HG03565 (cell line): ENCODE measurements at regions not wholly inside any gene's neighbourhood (a gene's known extent, or its start where the extent isn't known, plus 50 kb on each side); places are given as distances from the start of the nearest gene placed in this dataset.
"Not testable (repeated sequence)": the region's sequence is repeated elsewhere in the genome, so short reads cannot be mapped to it uniquely, and the experiment has no call there.

Source experiments
- ATAC-seq: cut with Tn5 transposase; IDR thresholded peaks from one replicate; pipeline ENCODE4 v1.9.1; 2021; ENCODE audit warnings: mild to moderate bottlenecking, moderate library complexity; ENCODE audit not compliant: unreplicated experiment

- ATAC-seq, result not testable (repeated sequence)
Measured at GRCh38 chr1:143842058-143842457, 129.7 kb downstream of the FAM72C start.

- not testable (repeated sequence) for ATAC-seq
Measured at GRCh38 chr1:143839182-143839581, 132.6 kb downstream of the FAM72C start.

DNA sequence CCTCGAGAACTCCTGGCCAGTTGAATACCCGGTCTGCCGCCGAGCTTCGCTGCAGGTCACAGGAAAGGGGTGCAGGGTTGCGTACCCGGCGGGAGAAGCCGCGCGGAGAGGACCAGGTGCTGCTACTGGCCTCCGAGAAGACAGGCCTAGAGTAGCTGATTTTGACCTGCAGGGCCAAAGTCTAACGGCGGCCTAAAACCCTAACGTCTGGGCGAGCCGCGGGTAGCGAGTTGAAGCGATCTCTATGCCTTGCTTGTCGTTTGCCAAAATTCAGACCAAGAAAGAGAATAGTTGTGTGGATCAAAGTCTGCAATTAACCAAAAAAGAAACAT is 133.2 kb downstream of the FAM72C start:
- ATAC-seq, result not testable (repeated sequence)

- ATAC-seq, result not testable (repeated sequence)
Measured at GRCh38 chr1:143837924-143838597, 133.7 kb downstream of the FAM72C start.

DNA sequence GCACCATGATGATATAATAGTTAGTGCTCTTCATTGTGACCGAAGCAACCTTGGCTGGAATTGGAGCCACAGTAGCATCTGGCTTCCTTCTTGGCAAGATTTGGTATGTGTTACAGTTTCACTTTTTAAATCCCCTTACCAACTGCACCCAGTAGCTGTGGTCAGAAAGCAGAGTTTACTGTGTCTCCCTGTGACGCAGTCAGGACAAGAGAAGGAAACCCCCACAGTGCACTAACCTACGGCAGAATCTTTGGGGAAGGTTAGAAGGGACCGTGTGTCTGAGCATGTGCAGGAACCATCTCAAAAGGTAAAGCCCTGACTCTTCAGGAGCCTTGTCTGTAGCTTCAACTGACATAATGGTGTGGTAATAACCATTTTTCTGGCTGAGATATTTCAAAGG is 138.4 kb downstream of the FAM72C start:
- not testable (repeated sequence) for ATAC-seq

DNA sequence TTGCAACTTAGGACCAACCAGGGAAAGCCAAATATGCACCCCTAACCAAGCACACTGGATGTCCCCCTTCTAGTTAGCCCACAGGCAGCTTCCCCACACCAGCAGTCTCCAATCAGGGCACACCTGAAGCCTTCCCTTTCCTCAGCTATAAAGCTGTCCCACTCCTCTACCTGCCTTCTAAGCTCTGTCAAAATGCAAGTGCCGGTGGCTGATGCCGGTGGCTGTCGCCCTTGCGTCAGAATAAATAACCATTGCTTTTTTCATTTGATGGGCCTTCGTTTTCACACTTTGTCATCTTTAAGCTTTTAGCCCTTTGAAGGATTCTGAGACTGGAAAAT is 139.4 kb downstream of the FAM72C start:
- ATAC-seq, result not testable (repeated sequence)

DNA sequence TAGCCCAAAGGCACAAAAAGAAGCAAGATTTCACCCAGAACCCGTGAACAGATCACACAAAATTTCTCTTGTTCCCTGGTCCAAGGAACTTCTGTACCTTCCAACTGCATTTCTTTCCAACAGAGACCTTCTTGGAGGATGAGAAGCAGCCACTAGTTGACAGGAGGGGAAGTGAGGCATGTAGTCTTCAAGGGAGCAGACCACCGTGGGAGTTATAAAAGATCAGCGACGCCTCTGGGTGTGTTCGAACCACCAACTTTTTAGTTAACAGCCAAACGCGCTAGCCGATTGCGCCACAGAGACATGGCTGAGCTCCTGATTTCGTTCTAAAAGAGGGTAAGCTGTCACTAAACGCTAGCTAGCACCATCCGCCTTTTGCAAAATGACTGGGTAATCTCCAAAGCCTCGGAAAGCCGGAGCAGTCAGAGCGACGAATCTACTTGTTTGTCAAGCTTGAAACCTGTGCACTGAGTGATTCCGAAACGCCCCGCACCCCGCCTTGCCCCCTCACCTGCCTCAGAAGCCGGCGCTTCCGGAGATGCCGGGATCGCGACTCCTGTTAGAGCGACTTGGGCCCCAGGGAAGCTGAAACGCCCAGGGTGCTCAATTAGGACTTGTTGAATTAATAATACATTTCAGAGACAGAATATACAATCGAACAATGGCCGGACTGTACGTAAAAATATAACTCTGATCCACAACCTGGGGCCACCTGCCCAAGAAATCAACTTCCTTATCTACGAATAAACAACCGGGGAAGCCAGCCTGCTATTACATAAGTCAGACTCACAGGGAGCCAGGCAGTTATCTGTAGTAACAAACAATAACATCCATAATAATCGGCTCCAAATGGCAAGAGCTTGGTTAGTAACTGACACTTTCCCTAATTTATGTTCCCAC is 140.1 kb downstream of the FAM72C start:
- not testable (repeated sequence) for ATAC-seq

DNA sequence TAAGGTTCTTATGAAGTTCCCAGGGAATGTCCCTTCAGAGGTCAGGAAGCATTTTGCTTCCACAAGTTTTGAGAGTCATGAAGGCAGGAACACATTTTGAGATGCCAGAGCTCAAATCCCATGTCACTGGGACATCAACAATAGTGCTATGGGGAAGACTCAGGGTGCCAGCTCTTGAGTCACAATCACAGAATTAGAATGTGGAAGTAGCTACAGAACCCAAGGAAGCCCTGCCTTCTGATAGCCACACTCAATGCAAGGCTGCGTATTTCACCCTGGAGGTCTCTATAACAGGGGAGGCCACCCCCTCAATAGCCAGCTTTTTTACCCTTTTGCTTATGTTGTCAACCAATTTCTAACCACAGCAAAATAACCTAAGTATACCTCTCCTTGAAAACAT is 145.6 kb downstream of the FAM72C start:
- not testable (repeated sequence) for ATAC-seq

- ATAC-seq, result not testable (repeated sequence)
Measured at GRCh38 chr1:143824266-143824665, 147.5 kb downstream of the FAM72C start.

DNA sequence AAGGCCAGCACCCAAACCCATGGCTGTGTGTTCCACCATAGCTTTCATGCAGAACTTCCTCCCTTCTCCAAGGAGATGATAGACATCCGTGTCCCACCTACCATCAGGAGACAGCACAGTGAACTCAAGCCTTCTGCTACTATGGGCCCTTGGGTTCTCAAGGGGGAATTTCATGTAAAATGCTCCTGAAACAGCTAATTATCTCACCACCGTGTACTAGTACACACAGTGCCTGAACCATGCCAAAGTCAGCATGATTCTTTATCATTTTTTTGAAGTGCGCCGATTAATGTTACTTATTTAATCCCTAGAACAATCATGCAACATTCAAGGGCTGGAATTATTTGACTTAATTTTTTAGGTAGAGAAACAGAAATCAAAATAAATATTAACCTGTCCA is 151.7 kb downstream of the FAM72C start:
- ATAC-seq, result not testable (repeated sequence)

- not testable (repeated sequence) for ATAC-seq
Measured at GRCh38 chr1:143816369-143816768, 155.4 kb downstream of the FAM72C start.

DNA sequence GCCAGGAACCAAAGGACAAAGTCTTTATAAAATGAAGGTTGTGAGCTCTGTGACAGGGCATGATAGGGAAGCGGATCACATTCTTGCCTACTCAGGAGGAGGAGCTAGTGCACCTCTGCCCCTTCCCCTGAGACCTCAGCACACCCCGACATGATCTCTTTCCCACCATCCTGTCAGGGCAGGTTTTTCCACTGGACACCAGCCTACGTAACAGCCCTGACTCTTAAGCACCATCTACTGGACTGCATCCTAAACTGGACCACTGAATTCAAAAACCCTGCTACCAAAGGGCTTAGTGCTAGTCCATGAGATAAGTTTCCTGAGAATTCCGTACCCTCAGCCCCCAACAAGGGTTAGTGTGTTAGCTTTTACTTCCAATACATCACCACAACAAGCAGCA is 166.4 kb downstream of the FAM72C start:
- ATAC-seq, result not testable (repeated sequence)

DNA sequence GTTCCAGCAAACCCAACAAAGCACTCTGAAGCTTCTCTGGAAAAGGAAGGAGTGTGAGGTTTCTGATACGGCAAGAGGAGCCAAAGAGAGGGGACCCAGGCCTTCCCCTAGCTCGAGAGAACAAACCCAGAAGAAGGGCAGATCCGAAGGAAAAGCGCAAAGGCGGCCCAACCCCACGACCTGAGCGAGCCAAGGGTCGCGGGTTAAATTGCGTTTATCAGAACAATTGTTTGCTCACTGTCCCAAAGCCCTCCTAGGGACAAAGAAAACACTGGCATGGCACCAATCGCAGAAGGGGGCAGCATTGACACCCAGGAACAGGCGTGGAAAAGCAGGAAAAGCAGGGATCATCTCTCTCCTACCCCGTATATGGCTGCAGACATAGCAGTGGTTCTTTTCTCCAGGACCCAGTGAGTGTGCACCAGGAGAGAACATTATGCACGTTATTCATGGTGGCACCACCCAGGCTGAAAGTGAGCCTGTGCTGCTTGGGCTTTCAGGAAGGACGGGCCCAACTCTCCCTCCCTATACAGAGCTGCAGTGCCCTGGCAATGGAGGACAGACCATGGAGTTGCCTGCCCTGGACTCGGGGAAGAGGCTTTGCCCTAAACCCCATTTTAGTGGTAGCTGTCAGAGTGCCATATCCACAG is 167.0 kb downstream of the FAM72C start:
- not testable (repeated sequence) for ATAC-seq

DNA sequence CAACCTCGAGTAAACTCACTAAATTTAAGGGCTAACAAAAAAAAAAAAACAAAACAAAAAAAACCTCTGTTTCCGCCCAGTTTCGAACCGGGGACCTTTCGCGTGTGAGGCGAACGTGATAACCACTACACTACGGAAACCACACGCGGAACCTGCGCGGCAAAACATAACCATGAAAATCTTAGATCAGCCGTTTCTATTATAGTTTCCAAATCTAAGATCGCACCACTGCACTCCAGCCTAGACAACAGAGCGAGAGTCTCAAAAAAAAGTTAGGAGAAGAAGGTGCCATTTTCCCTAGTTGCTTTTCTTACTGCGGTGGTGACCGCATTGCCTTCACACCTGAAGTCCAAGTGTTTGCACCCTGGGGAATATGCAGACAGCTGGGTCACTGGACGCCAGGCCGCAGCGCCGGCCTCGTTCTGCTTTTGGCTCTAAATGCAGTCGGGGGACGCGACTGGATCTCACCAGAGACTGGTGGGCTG is 167.8 kb downstream of the FAM72C start:
- peak; percentile 57 for ATAC-seq

- ATAC-seq, result peak; percentile 33
Measured at GRCh38 chr1:143803095-143803494, 168.7 kb downstream of the FAM72C start.

- peak; percentile 55 for ATAC-seq
Measured at GRCh38 chr1:143799568-143800187, 172.1 kb downstream of the FAM72C start.

DNA sequence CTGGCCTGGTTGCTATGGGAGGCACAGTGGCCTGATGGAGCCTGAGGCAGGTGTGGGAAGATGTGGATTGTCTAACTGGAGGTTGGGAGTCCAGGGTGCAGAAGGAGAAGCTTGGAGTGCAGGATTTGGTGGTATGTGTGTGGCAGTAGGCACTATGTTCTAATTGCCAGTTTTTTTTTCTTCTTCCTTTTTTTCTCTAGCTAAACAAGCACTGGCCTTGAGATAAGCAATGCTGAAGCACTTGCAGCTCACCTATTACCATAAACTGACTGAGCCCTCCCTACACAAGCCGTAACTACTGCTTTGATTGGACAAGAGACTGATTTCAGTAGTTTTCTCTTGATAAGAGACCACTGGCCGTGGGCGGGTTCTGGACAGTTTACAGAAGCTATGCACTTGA is 175.4 kb downstream of the FAM72C start:
- ATAC-seq, result not testable (repeated sequence)

DNA sequence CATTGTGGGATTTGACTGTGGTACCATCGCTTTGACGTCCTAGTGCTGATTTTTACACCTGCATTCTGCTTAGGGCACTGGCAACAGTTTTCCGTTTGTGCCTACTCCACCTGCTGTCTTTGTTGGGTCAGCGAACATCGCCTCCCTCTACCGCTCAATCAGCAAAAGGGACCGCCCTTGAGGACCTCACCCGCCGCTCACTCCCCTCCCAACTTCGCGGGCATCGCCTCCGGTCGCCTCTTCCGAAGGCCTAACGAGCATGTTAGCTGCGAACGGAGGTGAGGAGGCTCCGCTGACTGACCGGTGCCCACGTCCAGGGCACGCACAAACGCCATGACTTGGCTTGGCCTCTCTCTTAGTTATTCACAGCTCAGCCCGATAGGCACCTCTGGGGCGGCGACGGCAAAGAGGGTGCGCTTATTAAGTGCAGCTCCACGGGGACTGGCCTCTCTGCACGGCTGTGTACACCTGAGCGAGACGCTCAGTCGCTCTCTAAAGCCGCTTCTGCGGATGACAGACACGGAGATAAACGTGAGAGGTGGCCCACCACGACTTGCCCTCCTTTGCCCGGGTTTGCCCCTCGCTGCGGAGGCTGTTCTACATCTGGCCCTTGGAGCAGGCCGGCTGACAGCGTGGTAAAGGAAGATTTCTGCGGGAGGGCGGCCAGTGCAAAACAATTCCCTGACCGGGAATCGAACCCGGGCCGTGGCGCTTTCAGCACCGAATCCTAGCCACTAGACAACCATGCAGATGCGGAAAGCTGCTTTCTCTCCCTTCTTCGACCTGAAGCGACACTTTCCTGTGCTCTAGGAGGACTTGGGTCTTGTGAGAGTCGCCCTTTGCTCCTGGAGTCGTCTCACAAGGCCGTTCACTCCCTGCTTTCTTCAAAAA is 179.5 kb downstream of the FAM72C start:
- not testable (repeated sequence) for ATAC-seq

DNA sequence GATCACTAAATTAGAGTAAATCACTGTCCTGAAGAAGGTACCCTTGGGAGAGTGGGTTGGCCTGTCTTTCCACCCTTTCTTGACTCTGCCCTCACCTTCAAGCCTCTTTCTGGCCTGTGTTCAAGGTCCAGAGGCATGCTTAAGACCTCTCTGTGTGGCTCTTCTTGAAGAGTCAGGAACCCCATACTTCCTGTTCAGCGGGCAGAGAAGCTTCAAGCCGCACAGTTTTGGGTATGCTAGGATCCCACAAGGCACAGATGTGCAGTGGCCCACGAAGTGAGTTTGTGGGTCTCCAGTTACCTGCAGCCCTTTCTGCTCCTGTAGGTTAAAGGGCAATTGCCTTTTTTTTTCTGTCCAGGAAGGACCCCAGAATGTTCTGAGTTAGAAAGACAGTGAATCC is 185.4 kb downstream of the FAM72C start:
- ATAC-seq, result not testable (repeated sequence)

- not testable (repeated sequence) for ATAC-seq
Measured at GRCh38 chr1:143785883-143786282, 185.9 kb downstream of the FAM72C start.
